ENCODE measurements at regions not wholly inside any gene's neighbourhood (a gene's known extent, or its start where the extent isn't known, plus 50 kb on each side); places are given as distances from the start of the nearest gene placed in this dataset.

- TF ChIP-seq ZHX2 (IDR thresholded peaks at IDR 0.05; ENCODE audit: low read depth), result no peak
- no peak for TF ChIP-seq ZHX2 (CRISPR knock-in tag; IDR thresholded peaks at IDR 0.05; ENCODE audit: borderline replicate concordance)
- no peak for TF ChIP-seq NPAS2 (CRISPR knock-in tag; IDR thresholded peaks at IDR 0.05; ENCODE audit: borderline replicate concordance)
- TF ChIP-seq ZBED4 (CRISPR knock-in tag; IDR thresholded peaks at IDR 0.05; ENCODE audit: borderline replicate concordance), result no peak
Measured at GRCh38 chr11:70716986-70717775, 318.9 kb downstream of the CTTN start (continued).
